Naive thymus-derived CD8-positive, alpha-beta T cell (primary cell): ENCODE measurements at regions not wholly inside any gene's neighbourhood (a gene's known extent, or its start where the extent isn't known, plus 50 kb on each side); places are given as distances from the start of the nearest gene placed in this dataset.

ENCODE experiments used
- ATAC-seq, 2 donors: fragments of 150-1000 bp; cut with Tn5 transposase in 1 of 2; sonication (Bioruptor Pico), chemical (Tn5 transposase) in 1 of 2; 1 replicate in 1 of 2; 2 replicates in 1 of 2; pipeline ENCODE4 v1.10.0; 2021; ENCODE audit warnings: mild to moderate bottlenecking in 2 of 2, moderate library complexity in 2 of 2
- POLR2A ChIA-PET: fragments of 350-600 bp; sonication (Branson Sonifier 250); formaldehyde crosslinking; loops from one replicate; lab custom pipeline; 2021; ENCODE audit warnings: antibody characterized with exemption; lab: Charles Lee
- DNase-seq, 10 donors: peaks; one replicate each; pipeline versions ENCODE4 v3.0.0 to v3.0.0-alpha.2; 2020 to 2022
- H3K27ac Mint-ChIP-seq, 10 donors: one replicate each; pipeline ENCODE4 v1.8.0; 2020 to 2022; ENCODE audit warnings: mild to moderate bottlenecking in 10 of 10, mixed read lengths in 10 of 10, moderate library complexity in 4 of 10, inconsistent platforms in 1 of 10
- H3K27me3 Mint-ChIP-seq, 5 donors: one replicate each; pipeline ENCODE4 v1.8.0; 2021 to 2022; ENCODE audit warnings: mixed read lengths in 5 of 5
- H3K36me3 Mint-ChIP-seq, 3 donors: one replicate each; pipeline ENCODE4 v1.8.0; 2020 to 2022; ENCODE audit warnings: mixed read lengths in 3 of 3, mild to moderate bottlenecking in 2 of 3, inconsistent platforms in 1 of 3
- H3K4me1 Mint-ChIP-seq, 4 donors: one replicate each; pipeline ENCODE4 v1.8.0; 2021 to 2022; ENCODE audit warnings: mixed read lengths in 4 of 4
- H3K4me3 Mint-ChIP-seq, 10 donors: one replicate each; pipeline ENCODE4 v1.8.0; 2020 to 2022; ENCODE audit warnings: mild to moderate bottlenecking in 10 of 10, mixed read lengths in 10 of 10, moderate library complexity in 6 of 10, inconsistent platforms in 1 of 10
- H3K9me3 Mint-ChIP-seq, 9 donors: one replicate each; pipeline ENCODE4 v1.8.0; 2020 to 2022; ENCODE audit warnings: mixed read lengths in 9 of 9, mild to moderate bottlenecking in 3 of 9, inconsistent platforms in 1 of 9, moderate library complexity in 1 of 9

- H3K27me3 Mint-ChIP-seq, result peaks cover 2 to 12% (median 10%) of the 10 kb centered on the region in 5 donors
- no peak overlapping the region for H3K27ac Mint-ChIP-seq
- no peak for ATAC-seq
- DNase-seq, result no peak
- no peaks in the 10 kb centered on the region for H3K36me3 Mint-ChIP-seq
- peaks cover 0 to 3% (median 0%) of the 10 kb centered on the region in 9 donors for H3K9me3 Mint-ChIP-seq
- no peak overlapping the region for H3K4me3 Mint-ChIP-seq
- no peaks in the 10 kb centered on the region for H3K4me1 Mint-ChIP-seq
- POLR2A ChIA-PET, result no interaction called here
Observed at GRCh38 chr2:240324312-240325015, 111.0 kb upstream of the GPC1 start.

DNA sequence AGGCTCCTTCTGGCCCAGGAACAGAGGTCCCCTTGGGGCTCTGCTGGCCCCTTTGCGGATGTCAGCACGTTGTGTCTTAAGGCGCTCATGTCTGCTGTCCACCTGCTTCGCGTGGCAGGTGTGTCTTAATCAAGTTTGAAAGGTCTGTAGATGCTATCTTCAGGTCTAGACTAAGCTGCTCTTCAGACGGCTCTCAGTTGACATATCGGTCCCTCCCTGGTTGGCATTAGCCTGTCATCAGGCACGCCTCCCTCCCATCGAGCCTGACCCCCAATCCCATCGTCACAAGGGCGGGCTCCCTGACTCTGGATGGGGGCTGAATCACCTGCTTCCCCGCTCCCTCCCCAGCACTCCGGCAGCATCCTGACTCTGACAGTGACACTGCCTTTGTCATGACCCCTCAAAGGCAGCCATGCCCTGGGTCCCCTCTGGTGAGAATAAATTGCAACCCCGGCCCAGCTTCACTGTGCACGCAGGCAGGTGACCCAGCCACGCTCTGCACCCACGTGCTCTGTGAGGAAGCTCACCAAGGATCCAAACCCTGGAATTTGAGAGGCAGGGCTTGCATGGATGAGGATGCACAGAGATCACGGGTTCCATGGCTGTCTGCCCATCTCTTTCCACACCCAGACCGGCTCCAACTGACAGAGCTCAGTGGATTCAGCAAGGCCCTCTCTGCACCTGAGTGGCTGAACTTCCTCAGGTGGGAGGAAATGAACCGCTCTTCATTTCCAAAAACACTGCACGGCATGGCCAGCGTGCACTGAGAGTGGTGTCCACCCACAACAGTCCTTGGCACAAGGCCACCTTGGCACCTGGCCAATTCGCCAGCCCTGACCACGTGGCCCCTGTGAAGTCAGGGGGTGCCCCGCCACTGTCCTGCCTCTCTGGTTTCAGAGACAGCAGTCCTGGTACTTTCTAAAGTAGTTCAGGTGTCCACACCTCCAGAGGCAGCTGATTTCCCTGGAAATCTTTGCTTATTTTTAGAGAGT is 110.2 kb upstream of the GPC1 start:
- POLR2A ChIA-PET, result no interaction called here
- H3K9me3 Mint-ChIP-seq, result peaks cover 0 to 8% (median 0%) of the 10 kb centered on the region in 9 donors
- ATAC-seq, result no peak
- no peaks in the 10 kb centered on the region for H3K4me1 Mint-ChIP-seq
- DNase-seq, result no peak
- peaks cover 2 to 18% (median 10%) of the 10 kb centered on the region in 5 donors for H3K27me3 Mint-ChIP-seq
- H3K4me3 Mint-ChIP-seq, result no peak overlapping the region
- H3K36me3 Mint-ChIP-seq, result no peaks in the 10 kb centered on the region
- peak overlapping the region in 2 of 10 donors; percentile 34 to 43 for H3K27ac Mint-ChIP-seq

DNA sequence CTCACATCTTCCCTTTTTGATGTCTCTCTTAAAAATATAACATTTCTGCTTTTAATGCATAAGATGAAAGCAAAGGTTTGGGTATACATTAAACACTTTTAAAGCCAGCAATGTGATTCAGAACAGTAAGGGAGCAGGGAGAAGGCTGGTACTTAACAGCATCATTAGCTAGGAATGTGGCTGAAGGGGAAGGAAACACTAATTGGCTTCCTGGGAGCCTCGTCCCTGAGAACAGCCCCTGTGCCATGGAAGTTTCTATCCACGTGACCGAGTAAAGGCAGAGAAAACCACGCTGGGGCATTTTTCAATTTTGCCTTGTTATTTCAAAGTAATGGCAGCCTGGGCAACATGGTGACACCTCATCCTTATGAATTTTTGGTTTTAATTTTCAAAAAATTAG is 109.2 kb upstream of the GPC1 start:
- Mint-ChIP-seq H3K36me3 (peaks cover 0 to 6% (median 0%) of the 10 kb centered on the region in 3 donors), H3K27ac (no peak overlapping the region)
- no peak for ATAC-seq

GRCh38 chr2:240326886-240327285 is 108.6 kb upstream of the GPC1 start:
- POLR2A ChIA-PET, result no interaction called here
- ATAC-seq (no peak), DNase-seq (no peak)
- Mint-ChIP-seq H3K4me3 (no peak overlapping the region), H3K27ac (no peak overlapping the region), H3K27me3 (peaks cover 3 to 21% (median 10%) of the 10 kb centered on the region in 5 donors), H3K9me3 (peaks cover 0 to 17% (median 11%) of the 10 kb centered on the region in 9 donors), H3K36me3 (peaks cover 0 to 12% (median 0%) of the 10 kb centered on the region in 3 donors), H3K4me1 (no peaks in the 10 kb centered on the region)

More for the DNA sequence above, 109.2 kb upstream of the GPC1 start:
- peaks cover 2 to 21% (median 10%) of the 10 kb centered on the region in 5 donors for H3K27me3 Mint-ChIP-seq
- no peak for DNase-seq
- POLR2A ChIA-PET, result no interaction called here
- no peaks in the 10 kb centered on the region for H3K4me1 Mint-ChIP-seq
- peaks cover 0 to 10% (median 5%) of the 10 kb centered on the region in 9 donors for H3K9me3 Mint-ChIP-seq
- no peak overlapping the region for H3K4me3 Mint-ChIP-seq

GRCh38 chr2:240327566-240327965 is 107.9 kb upstream of the GPC1 start:
- POLR2A ChIA-PET, result no interaction called here
- no peak for ATAC-seq
- Mint-ChIP-seq H3K27me3 (peaks cover 5 to 23% (median 12%) of the 10 kb centered on the region in 5 donors), H3K27ac (no peak overlapping the region), H3K4me3 (no peak overlapping the region), H3K9me3 (peaks cover 4 to 23% (median 17%) of the 10 kb centered on the region in 9 donors), H3K36me3 (peaks cover 0 to 19% (median 0%) of the 10 kb centered on the region in 3 donors), H3K4me1 (no peaks in the 10 kb centered on the region)
- no peak for DNase-seq

GRCh38 chr2:240328526-240328925 is 106.9 kb upstream of the GPC1 start:
- Mint-ChIP-seq H3K9me3 (peaks cover 4 to 25% (median 21%) of the 10 kb centered on the region in 9 donors), H3K4me1 (no peaks in the 10 kb centered on the region), H3K27me3 (peaks cover 5 to 29% (median 16%) of the 10 kb centered on the region in 5 donors), H3K36me3 (peaks cover 0 to 20% (median 0%) of the 10 kb centered on the region in 3 donors), H3K27ac (no peak overlapping the region), H3K4me3 (no peak overlapping the region)
- ATAC-seq (no peak), DNase-seq (no peak)
- POLR2A ChIA-PET, result no interaction called here

- POLR2A ChIA-PET, result no interaction called here
- no peak for ATAC-seq
Observed at GRCh38 chr2:240329116-240329665, 106.3 kb upstream of the GPC1 start.

DNA sequence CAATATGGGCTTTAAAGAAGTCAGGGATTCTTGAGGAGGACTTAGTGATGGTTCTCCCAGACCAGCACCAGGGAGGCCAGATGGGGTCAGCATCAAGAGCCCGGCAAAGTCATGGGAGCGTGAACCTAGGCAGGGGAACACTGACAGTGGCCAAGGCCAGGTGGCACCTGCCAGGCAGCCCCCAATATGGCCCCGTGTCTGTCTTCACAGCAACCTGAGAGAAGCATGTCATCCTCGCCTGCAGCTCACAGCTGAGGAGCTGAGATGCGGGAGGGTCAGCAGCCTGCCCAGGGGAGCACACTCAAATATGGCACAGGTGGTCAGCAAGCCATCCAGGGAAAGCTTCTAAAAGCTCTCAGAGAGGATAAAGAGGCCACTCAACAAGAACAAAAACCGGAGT is 105.7 kb upstream of the GPC1 start:
- POLR2A ChIA-PET, result no interaction called here

More at GRCh38 chr2:240329116-240329665, 106.3 kb upstream of the GPC1 start:
- Mint-ChIP-seq H3K9me3 (peaks cover 4 to 25% (median 21%) of the 10 kb centered on the region in 9 donors), H3K4me3 (no peak overlapping the region), H3K27me3 (peaks cover 5 to 29% (median 16%) of the 10 kb centered on the region in 5 donors), H3K36me3 (peaks cover 0 to 20% (median 0%) of the 10 kb centered on the region in 3 donors), H3K4me1 (no peaks in the 10 kb centered on the region), H3K27ac (no peak overlapping the region)
- no peak for DNase-seq

DNA sequence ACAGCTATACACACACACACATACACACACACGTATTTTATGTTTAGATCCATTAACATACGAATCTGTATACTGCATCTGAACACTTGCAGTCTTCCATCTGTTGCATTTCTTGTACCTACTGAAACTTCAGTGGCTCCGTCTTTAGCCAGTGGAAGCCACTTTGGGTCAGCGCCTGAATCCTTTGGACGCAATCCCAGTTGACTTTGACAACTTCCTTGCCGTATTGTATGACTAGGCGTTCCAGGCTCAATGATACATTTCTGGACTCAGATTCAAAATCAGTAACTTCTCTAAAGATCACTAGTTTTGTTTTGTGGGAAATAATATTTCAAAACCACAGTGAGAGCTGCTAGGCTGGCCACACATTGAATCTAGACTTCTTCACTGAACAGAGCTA is 101.5 kb upstream of the GPC1 start:
- H3K9me3 Mint-ChIP-seq, result peaks cover 4 to 28% (median 21%) of the 10 kb centered on the region in 9 donors
- ATAC-seq, result no peak

More for the DNA sequence above, 105.7 kb upstream of the GPC1 start:
- H3K4me1 Mint-ChIP-seq, result no peaks in the 10 kb centered on the region
- H3K36me3 Mint-ChIP-seq, result peaks cover 0 to 20% (median 0%) of the 10 kb centered on the region in 3 donors
- no peak overlapping the region for H3K27ac Mint-ChIP-seq
- peak in 1 of 10 donors; percentile 50 for DNase-seq
- ATAC-seq, result no peak
- no peak overlapping the region for H3K4me3 Mint-ChIP-seq
- peaks cover 4 to 27% (median 21%) of the 10 kb centered on the region in 9 donors for H3K9me3 Mint-ChIP-seq
- peaks cover 7 to 30% (median 16%) of the 10 kb centered on the region in 5 donors for H3K27me3 Mint-ChIP-seq

GRCh38 chr2:240335061-240335460 is 100.4 kb upstream of the GPC1 start:
- H3K4me1 Mint-ChIP-seq, result no peaks in the 10 kb centered on the region
- POLR2A ChIA-PET, result no interaction called here
- H3K27ac Mint-ChIP-seq, result no peak overlapping the region
- peaks cover 17 to 48% (median 29%) of the 10 kb centered on the region in 5 donors for H3K27me3 Mint-ChIP-seq
- no peak overlapping the region for H3K4me3 Mint-ChIP-seq
- DNase-seq (no peak), ATAC-seq (no peak)
- peaks cover 4 to 25% (median 21%) of the 10 kb centered on the region in 9 donors for H3K9me3 Mint-ChIP-seq
- H3K36me3 Mint-ChIP-seq, result peaks cover 0 to 20% (median 0%) of the 10 kb centered on the region in 3 donors

More for the DNA sequence above, 101.5 kb upstream of the GPC1 start:
- Mint-ChIP-seq H3K36me3 (peaks cover 0 to 20% (median 0%) of the 10 kb centered on the region in 3 donors), H3K27me3 (peaks cover 15 to 53% (median 27%) of the 10 kb centered on the region in 5 donors), H3K4me1 (no peaks in the 10 kb centered on the region), H3K4me3 (no peak overlapping the region), H3K27ac (no peak overlapping the region)
- POLR2A ChIA-PET, result no interaction called here
- DNase-seq, result no peak

DNA sequence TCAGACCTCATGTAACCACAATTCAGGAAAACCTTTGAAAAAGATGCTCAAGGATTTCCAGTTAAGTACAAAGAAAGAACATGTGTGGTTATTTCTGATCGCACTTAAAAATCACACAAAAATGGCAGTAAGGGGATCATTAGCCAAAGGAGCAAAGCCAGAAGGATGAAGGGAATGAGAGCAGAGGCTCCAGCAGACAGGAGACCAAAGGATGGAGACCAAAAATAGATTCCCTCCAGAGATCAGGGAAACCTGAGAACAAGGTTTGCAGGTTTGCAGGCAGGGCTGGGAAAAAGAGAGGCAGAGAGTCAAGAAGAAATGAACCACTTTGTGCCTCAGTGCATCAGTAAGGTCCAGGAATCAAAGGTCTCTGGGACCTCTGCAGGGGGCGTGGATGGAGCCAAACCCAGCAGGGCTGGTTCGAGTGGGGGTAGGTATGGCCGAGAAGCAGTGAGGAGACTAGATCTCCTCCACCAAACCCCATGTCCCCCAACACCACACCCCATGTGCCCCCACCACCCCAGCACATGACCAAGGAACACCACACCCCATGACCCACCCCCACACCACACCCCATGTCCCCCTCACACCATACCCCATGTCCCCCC is 98.5 kb upstream of the GPC1 start:
- Mint-ChIP-seq H3K4me1 (no peaks in the 10 kb centered on the region), H3K27me3 (peaks cover 16 to 43% (median 31%) of the 10 kb centered on the region in 5 donors), H3K36me3 (peaks cover 0 to 7% (median 0%) of the 10 kb centered on the region in 3 donors), H3K9me3 (peaks cover 3 to 16% (median 9%) of the 10 kb centered on the region in 9 donors), H3K27ac (peak overlapping the region in 1 of 10 donors; percentile 19), H3K4me3 (no peak overlapping the region)
- ATAC-seq (no peak), DNase-seq (peak in 1 of 10 donors; percentile 11)
- POLR2A ChIA-PET, result no interaction called here

- H3K36me3 Mint-ChIP-seq, result no peaks in the 10 kb centered on the region
- H3K27ac Mint-ChIP-seq, result no peak overlapping the region
- peaks cover 0 to 5% (median 0%) of the 10 kb centered on the region in 9 donors for H3K9me3 Mint-ChIP-seq
- H3K4me3 Mint-ChIP-seq, result no peak overlapping the region
- ATAC-seq (no peak), DNase-seq (no peak)
- H3K4me1 Mint-ChIP-seq, result no peaks in the 10 kb centered on the region
- POLR2A ChIA-PET, result no interaction called here
- peaks cover 15 to 38% (median 28%) of the 10 kb centered on the region in 5 donors for H3K27me3 Mint-ChIP-seq
Observed at GRCh38 chr2:240338274-240338673, 97.2 kb upstream of the GPC1 start.
